ENCODE measurements at regions not wholly inside any gene's neighbourhood (a gene's known extent, or its start where the extent isn't known, plus 50 kb on each side); places are given as distances from the start of the nearest gene placed in this dataset.

DNA sequence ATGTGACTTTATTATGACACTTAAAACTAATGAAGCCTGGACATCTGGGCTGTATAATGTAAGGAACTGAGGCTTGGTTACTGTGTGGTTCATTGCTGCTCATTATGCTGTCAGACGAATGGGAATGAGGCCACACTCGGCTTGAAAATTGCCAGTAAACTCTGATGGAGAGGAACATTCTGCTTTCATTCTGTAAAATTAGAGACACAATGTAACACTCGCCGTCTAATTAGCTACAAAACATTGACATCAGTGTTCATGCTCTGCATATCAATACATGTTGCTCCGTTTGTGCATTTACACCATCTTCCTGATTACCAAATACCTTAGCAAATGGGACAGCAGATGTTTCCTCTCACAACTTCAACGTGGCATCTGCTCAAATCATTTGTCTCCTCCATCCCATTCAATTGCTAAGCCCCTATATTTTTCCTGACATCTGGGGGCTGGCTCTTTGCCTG lies 133.0 kb downstream of the SLC28A3 start:
- no peak for TF ChIP-seq POLR2AphosphoS5 (IDR thresholded peaks at IDR 0.05; ENCODE audit: low read depth)
- TF ChIP-seq, protein P1, sequence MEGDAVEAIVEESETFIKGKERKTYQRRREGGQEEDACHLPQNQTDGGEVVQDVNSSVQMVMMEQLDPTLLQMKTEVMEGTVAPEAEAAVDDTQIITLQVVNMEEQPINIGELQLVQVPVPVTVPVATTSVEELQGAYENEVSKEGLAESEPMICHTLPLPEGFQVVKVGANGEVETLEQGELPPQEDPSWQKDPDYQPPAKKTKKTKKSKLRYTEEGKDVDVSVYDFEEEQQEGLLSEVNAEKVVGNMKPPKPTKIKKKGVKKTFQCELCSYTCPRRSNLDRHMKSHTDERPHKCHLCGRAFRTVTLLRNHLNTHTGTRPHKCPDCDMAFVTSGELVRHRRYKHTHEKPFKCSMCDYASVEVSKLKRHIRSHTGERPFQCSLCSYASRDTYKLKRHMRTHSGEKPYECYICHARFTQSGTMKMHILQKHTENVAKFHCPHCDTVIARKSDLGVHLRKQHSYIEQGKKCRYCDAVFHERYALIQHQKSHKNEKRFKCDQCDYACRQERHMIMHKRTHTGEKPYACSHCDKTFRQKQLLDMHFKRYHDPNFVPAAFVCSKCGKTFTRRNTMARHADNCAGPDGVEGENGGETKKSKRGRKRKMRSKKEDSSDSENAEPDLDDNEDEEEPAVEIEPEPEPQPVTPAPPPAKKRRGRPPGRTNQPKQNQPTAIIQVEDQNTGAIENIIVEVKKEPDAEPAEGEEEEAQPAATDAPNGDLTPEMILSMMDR (conservative IDR thresholded peaks at IDR 0.05; ENCODE audit: low read depth in 2 of 2), result no peak
- TF ChIP-seq EZH2phosphoT487 (IDR thresholded peaks at IDR 0.05; ENCODE audit: unreplicated experiment), result no peak
- no peak for TF ChIP-seq ZNF331 (CRISPR knock-in tag; IDR thresholded peaks at IDR 0.05; ENCODE audit: low read depth)
- no peak for TF ChIP-seq EZH2 (IDR thresholded peaks at IDR 0.05; ENCODE audit: low read depth, unreplicated experiment)
- TF ChIP-seq STAT1 (IDR thresholded peaks at IDR 0.05; ENCODE audit: unreplicated experiment), result no peak
- no peak for TF ChIP-seq NANOG (IDR thresholded peaks at IDR 0.05; ENCODE audit: borderline replicate concordance)

All from GM23338 (cell line).